PC-3 (cell line): ENCODE measurements at regions not wholly inside any gene's neighbourhood (a gene's known extent, or its start where the extent isn't known, plus 50 kb on each side); places are given as distances from the start of the nearest gene placed in this dataset.
"Not testable (repeated sequence)": the region's sequence is repeated elsewhere in the genome, so short reads cannot be mapped to it uniquely, and the experiment has no call there.

ENCODE experiments used
- ATAC-seq: fragments of 200-7000 bp; cut with Tn5 transposase; 2 replicates; pipeline ENCODE4 v1.9.1; 2020; ENCODE audit warnings: mild to moderate bottlenecking, moderate library complexity
- BruUV-seq: library from RNA; stranded (reverse); fragments of 400-500 nt; replicated peaks from 2 replicates; lab custom pipeline; 2021; lab: Mats Ljungman, UMichigan
- CTCF ChIA-PET: fragments of 300-600 bp; sonication (Branson Sonifier 250); formaldehyde crosslinking; loops from one replicate; lab custom pipeline; 2022; ENCODE audit warnings: antibody characterized with exemption; lab: Charles Lee
- POLR2A ChIA-PET: fragments of 300-600 bp; sonication (Branson Sonifier 250); formaldehyde crosslinking; loops from one replicate; lab custom pipeline; 2022; ENCODE audit warnings: antibody characterized with exemption; ENCODE audit not compliant: unreplicated experiment; lab: Charles Lee
- DNase-seq: peaks from one replicate; pipeline ENCODE4 v3.0.0-alpha.2; 2015
- H2AFZ ChIP-seq: fragments of 300-600 bp; sonication (generic); 2 replicates; pipeline ENCODE4 v1.6.0; 2016; ENCODE audit warnings: antibody characterized with exemption, low read length
- H3F3A ChIP-seq: fragments of 300-600 bp; sonication (generic); one replicate; pipeline ENCODE4 v1.6.0; 2017; ENCODE audit warnings: antibody characterized with exemption, low read length, control low read depth, mild to moderate bottlenecking; ENCODE audit not compliant: unreplicated experiment
- H3K27ac ChIP-seq: fragments of 300-600 bp; sonication (generic); 2 replicates; pipeline ENCODE4 v1.5.1; 2016; ENCODE audit warnings: mild to moderate bottlenecking, low read length
- H3K27me3 ChIP-seq: fragments of 300-600 bp; sonication (generic); 2 replicates; pipeline ENCODE4 v1.6.1; 2016; ENCODE audit warnings: low read length, mixed read lengths
- H3K36me3 ChIP-seq: fragments of 300-600 bp; sonication (generic); 2 replicates; pipeline ENCODE4 v1.6.1; 2016; ENCODE audit warnings: low read depth, mixed run types, low read length, mixed read lengths
- H3K4me1 ChIP-seq: fragments of 300-600 bp; sonication (generic); 2 replicates; pipeline ENCODE4 v1.5.1; 2016; ENCODE audit warnings: low read length; ENCODE audit not compliant: insufficient read depth
- H3K4me2 ChIP-seq: fragments of 300-600 bp; sonication (generic); 2 replicates; pipeline ENCODE4 v1.6.0; 2016; ENCODE audit warnings: low read length
- H3K4me3 ChIP-seq: fragments of 300-600 bp; sonication (generic); 2 replicates; pipeline ENCODE4 v1.5.1; 2016; ENCODE audit warnings: mild to moderate bottlenecking, low read length, mixed read lengths
- H3K79me2 ChIP-seq: fragments of 300-600 bp; sonication (generic); 2 replicates; pipeline ENCODE4 v1.6.1; 2017; ENCODE audit warnings: low read length, mixed read lengths
- H3K9ac ChIP-seq: fragments of 300-600 bp; sonication (generic); 2 replicates; pipeline ENCODE4 v1.6.0; 2016; ENCODE audit warnings: mild to moderate bottlenecking, low read length
- H3K9me2 ChIP-seq: fragments of 300-600 bp; sonication (generic); replicated peaks from 2 replicates; pipeline ENCODE4 v1.6.1; 2016; ENCODE audit warnings: mixed run types, low read length, mixed read lengths
- H3K9me3 ChIP-seq: fragments of 300-600 bp; sonication (generic); 2 replicates; pipeline ENCODE4 v1.6.1; 2016; ENCODE audit warnings: low read length, mixed read lengths
- H4K20me1 ChIP-seq: fragments of 300-600 bp; sonication (generic); 2 replicates; pipeline ENCODE4 v1.6.1; 2016; ENCODE audit warnings: low read length, mixed read lengths
- EZH2 ChIP-seq: fragments of 300-600 bp; sonication (generic); IDR thresholded peaks from one replicate; pipeline ENCODE4 v1.6.1; 2017; ENCODE audit warnings: antibody characterized with exemption, mild to moderate bottlenecking, low read length; ENCODE audit not compliant: unreplicated experiment
- EZH2phosphoT487 ChIP-seq: fragments of 300-600 bp; sonication (generic); IDR thresholded peaks from 2 replicates; pipeline ENCODE4 v1.6.1; 2018; ENCODE audit warnings: mild to moderate bottlenecking, antibody characterized with exemption, low read length, borderline replicate concordance
- intact Hi-C: fragments of 100-400 bp; cut with micrococcal nuclease; formaldehyde crosslinking; loops from 2 replicates; pipeline ENCODE4 v1.9.0; 2023
- TF ChIP-seq, protein P1 (sequence below): fragments of 300-600 bp; sonication (generic); conservative IDR thresholded peaks from 2 replicates; pipeline ENCODE4 v1.5.1; 2017; ENCODE audit warnings: antibody characterized with exemption, low read depth, mild to moderate bottlenecking, low read length

DNA sequence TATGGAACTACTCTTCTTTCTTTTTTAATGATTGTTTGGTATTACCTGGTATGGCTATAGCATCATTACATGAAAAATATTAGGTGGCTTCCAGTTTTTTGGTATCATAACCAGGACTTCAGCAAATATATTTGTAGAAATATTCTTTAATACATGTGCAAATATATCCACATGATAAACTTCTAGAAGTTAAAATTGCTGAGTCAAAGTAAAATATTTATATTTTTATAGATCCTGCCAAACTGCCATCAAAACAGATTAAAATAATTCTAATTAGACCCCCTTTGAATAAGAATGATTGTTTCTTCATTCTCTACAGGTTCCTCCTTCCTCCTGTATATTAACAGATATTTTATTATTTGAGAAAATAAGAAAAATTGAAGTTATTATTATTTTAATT, 708.5 kb upstream of the INTU start:
- H3K27ac ChIP-seq: no peak overlapping the region
- H4K20me1 ChIP-seq: no peaks in the 10 kb centered on the region
- H3K4me1 ChIP-seq: no peaks in the 10 kb centered on the region
- intact Hi-C loops: no loop called here
- no peaks in the 10 kb centered on the region for H3K9me2 ChIP-seq
- H3K27me3 ChIP-seq: no peaks in the 10 kb centered on the region
- no peak overlapping the region for H3K4me3 ChIP-seq
- TF ChIP-seq EZH2: no peak
- no peak for TF ChIP-seq EZH2phosphoT487
- TF ChIP-seq, protein P1, sequence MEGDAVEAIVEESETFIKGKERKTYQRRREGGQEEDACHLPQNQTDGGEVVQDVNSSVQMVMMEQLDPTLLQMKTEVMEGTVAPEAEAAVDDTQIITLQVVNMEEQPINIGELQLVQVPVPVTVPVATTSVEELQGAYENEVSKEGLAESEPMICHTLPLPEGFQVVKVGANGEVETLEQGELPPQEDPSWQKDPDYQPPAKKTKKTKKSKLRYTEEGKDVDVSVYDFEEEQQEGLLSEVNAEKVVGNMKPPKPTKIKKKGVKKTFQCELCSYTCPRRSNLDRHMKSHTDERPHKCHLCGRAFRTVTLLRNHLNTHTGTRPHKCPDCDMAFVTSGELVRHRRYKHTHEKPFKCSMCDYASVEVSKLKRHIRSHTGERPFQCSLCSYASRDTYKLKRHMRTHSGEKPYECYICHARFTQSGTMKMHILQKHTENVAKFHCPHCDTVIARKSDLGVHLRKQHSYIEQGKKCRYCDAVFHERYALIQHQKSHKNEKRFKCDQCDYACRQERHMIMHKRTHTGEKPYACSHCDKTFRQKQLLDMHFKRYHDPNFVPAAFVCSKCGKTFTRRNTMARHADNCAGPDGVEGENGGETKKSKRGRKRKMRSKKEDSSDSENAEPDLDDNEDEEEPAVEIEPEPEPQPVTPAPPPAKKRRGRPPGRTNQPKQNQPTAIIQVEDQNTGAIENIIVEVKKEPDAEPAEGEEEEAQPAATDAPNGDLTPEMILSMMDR: no peak
- no TSS peak for BruUV-seq
- no peak overlapping the region for H3K4me2 ChIP-seq
- no peak overlapping the region for H2AFZ ChIP-seq
- ChIA-PET CTCF (no interaction called here), POLR2A (no interaction called here)
- ATAC-seq: no peak
- no peak overlapping the region for H3K9ac ChIP-seq
- no peaks in the 10 kb centered on the region for H3F3A ChIP-seq
- H3K36me3 ChIP-seq: no peaks in the 10 kb centered on the region
- no peaks in the 10 kb centered on the region for H3K9me3 ChIP-seq
- DNase-seq: no peak
- no peaks in the 10 kb centered on the region for H3K79me2 ChIP-seq

DNA sequence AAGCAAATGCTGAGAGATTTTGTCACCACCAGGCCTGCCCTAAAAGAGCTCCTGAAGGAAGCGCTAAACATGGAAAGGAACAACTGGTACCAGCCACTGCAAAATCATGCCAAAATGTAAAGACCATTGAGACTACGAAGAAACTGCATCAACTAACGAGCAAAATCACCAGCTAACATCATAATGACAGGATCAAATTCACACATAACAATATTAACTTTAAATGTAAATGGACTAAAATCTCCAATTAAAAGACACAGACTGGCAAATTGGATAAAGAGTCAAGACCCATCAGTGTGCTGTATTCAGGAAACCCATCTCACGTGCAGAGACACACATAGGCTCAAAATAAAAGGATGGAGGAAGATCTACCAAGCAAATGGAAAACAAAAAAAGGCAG, 702.7 kb upstream of the INTU start:
- H3K27ac ChIP-seq, POLR2A ChIA-PET, H3F3A ChIP-seq, H3K9me2 ChIP-seq, H3K9ac ChIP-seq, H3K27me3 ChIP-seq, CTCF ChIA-PET, H3K9me3 ChIP-seq, H3K4me1 ChIP-seq, H3K36me3 ChIP-seq, H3K4me2 ChIP-seq, ATAC-seq, H4K20me1 ChIP-seq, H2AFZ ChIP-seq, DNase-seq, H3K79me2 ChIP-seq, H3K4me3 ChIP-seq, intact Hi-C loops, BruUV-seq: not testable (repeated sequence)

DNA sequence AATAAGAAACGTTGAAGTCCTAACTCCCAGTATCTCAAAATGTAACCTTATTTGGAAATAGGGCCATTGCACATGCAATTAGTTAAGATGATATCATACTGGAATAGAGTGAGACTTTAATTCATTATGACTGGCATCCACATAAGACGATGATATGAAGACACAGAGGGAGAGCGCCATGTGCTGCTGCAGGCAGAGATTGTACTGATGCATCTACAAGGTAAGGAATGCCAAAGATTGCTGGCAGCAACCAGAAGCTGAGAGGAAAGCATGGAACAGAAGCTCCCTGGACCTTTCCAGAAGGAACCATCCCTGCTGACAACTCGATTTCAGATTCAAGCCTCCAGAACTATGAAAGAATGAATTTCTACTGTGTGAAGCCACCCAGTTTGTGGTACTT, 697.0 kb upstream of the INTU start:
- TF ChIP-seq EZH2phosphoT487 (no peak), EZH2 (no peak)
- TF ChIP-seq, protein P1: no peak
- intact Hi-C loops: no loop called here

More for the DNA sequence above, 697.0 kb upstream of the INTU start:
- Histone ChIP-seq H3K9me3 (no peaks in the 10 kb centered on the region), H3K9me2 (no peaks in the 10 kb centered on the region), H3K27ac (no peak overlapping the region), H3K4me2 (no peak overlapping the region), H3K79me2 (no peaks in the 10 kb centered on the region), H3K9ac (no peak overlapping the region), H4K20me1 (no peaks in the 10 kb centered on the region), H3K36me3 (no peaks in the 10 kb centered on the region), H3K4me1 (no peaks in the 10 kb centered on the region), H3F3A (no peaks in the 10 kb centered on the region), H3K4me3 (no peak overlapping the region), H3K27me3 (no peaks in the 10 kb centered on the region), H2AFZ (no peak overlapping the region)
- BruUV-seq: no TSS peak
- POLR2A ChIA-PET: no interaction called here
- ATAC-seq (no peak), DNase-seq (no peak)
- CTCF ChIA-PET: no interaction called here
